ENCODE measurements at regions not wholly inside any gene's neighbourhood (a gene's known extent, or its start where the extent isn't known, plus 50 kb on each side); places are given as distances from the start of the nearest gene placed in this dataset.

DNA sequence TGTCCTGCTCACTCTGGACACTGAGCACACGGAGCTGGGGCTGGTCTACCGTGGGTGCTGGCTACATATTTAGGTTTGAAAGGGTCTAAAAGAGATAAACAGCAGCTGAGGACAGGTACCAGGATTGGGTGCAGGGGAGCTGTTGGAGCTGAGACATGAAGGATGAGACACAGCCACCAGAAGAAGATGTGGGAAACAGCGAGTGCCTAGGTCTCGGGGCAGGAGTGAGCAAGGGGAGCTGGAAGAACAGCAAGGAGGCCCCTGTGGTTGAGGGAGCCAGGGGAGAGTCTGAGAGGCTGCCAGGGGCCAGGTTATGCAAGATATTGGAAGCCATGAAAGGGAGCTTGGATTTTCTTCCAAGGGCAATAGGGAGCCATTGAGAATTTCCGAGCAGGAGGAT is 434.0 kb upstream of the SULF2 start:
- no peak overlapping the region for H3K27ac ChIP-seq (replicated peaks)
- no peaks in the 10 kb centered on the region for H3K27me3 ChIP-seq (ENCODE audit: insufficient read depth, poor library complexity, severe bottlenecking)
- no peak overlapping the region for H3K4me3 ChIP-seq (replicated peaks; ENCODE audit: insufficient read depth, low read length)
- DNase-seq (ENCODE audit: low read depth in 1 of 2, low spot score in 1 of 2): no peak
- TF ChIP-seq, protein P1, sequence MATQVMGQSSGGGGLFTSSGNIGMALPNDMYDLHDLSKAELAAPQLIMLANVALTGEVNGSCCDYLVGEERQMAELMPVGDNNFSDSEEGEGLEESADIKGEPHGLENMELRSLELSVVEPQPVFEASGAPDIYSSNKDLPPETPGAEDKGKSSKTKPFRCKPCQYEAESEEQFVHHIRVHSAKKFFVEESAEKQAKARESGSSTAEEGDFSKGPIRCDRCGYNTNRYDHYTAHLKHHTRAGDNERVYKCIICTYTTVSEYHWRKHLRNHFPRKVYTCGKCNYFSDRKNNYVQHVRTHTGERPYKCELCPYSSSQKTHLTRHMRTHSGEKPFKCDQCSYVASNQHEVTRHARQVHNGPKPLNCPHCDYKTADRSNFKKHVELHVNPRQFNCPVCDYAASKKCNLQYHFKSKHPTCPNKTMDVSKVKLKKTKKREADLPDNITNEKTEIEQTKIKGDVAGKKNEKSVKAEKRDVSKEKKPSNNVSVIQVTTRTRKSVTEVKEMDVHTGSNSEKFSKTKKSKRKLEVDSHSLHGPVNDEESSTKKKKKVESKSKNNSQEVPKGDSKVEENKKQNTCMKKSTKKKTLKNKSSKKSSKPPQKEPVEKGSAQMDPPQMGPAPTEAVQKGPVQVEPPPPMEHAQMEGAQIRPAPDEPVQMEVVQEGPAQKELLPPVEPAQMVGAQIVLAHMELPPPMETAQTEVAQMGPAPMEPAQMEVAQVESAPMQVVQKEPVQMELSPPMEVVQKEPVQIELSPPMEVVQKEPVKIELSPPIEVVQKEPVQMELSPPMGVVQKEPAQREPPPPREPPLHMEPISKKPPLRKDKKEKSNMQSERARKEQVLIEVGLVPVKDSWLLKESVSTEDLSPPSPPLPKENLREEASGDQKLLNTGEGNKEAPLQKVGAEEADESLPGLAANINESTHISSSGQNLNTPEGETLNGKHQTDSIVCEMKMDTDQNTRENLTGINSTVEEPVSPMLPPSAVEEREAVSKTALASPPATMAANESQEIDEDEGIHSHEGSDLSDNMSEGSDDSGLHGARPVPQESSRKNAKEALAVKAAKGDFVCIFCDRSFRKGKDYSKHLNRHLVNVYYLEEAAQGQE (IDR thresholded peaks at IDR 0.05; ENCODE audit: insufficient replicate concordance, low read depth): no peak
- TF ChIP-seq, protein P2, sequence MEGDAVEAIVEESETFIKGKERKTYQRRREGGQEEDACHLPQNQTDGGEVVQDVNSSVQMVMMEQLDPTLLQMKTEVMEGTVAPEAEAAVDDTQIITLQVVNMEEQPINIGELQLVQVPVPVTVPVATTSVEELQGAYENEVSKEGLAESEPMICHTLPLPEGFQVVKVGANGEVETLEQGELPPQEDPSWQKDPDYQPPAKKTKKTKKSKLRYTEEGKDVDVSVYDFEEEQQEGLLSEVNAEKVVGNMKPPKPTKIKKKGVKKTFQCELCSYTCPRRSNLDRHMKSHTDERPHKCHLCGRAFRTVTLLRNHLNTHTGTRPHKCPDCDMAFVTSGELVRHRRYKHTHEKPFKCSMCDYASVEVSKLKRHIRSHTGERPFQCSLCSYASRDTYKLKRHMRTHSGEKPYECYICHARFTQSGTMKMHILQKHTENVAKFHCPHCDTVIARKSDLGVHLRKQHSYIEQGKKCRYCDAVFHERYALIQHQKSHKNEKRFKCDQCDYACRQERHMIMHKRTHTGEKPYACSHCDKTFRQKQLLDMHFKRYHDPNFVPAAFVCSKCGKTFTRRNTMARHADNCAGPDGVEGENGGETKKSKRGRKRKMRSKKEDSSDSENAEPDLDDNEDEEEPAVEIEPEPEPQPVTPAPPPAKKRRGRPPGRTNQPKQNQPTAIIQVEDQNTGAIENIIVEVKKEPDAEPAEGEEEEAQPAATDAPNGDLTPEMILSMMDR (IDR thresholded peaks at IDR 0.05; ENCODE audit: insufficient read depth, low read length): no peak
- TF ChIP-seq POLR2AphosphoS5 (IDR thresholded peaks at IDR 0.05; ENCODE audit: low read depth): no peak
- no peak for TF ChIP-seq GABPA (IDR thresholded peaks at IDR 0.05; ENCODE audit: low read depth)
- TF ChIP-seq SPI1 (IDR thresholded peaks at IDR 0.05; ENCODE audit: borderline replicate concordance, low read depth): no peak

DNA sequence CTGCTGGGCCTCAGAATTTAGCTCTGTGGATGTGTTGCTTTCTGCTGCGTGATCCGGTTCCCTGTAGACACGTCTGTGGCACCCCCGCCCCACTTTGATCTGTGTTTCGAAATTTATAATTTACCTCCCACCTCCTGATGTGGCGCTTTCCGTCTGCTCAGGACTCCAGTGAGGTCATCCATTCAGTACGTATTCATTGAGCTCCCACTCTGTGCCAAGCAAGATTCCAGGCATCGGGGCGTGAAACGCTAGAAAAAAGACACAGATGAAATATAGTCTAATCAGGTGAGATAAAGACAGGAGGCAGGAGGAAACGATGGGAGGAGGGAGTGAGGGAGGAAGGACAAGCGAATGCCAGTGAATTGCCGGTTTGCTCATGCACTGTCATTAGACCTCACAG is 431.9 kb upstream of the SULF2 start:
- no peak for TF ChIP-seq SPI1 (IDR thresholded peaks at IDR 0.05; ENCODE audit: borderline replicate concordance, low read depth)
- TF ChIP-seq POLR2AphosphoS5 (IDR thresholded peaks at IDR 0.05; ENCODE audit: low read depth): no peak
- TF ChIP-seq GABPA (IDR thresholded peaks at IDR 0.05; ENCODE audit: low read depth): no peak
- TF ChIP-seq, protein P1 (IDR thresholded peaks at IDR 0.05; ENCODE audit: insufficient replicate concordance, low read depth): no peak
- TF ChIP-seq, protein P2 (IDR thresholded peaks at IDR 0.05; ENCODE audit: insufficient read depth, low read length): no peak
- no peak overlapping the region for H3K4me3 ChIP-seq (replicated peaks; ENCODE audit: insufficient read depth, low read length)
- no peak overlapping the region for H3K27ac ChIP-seq (replicated peaks)
- DNase-seq (ENCODE audit: low read depth in 1 of 2, low spot score in 1 of 2): no peak
- no peaks in the 10 kb centered on the region for H3K27me3 ChIP-seq (ENCODE audit: insufficient read depth, poor library complexity, severe bottlenecking)

DNA sequence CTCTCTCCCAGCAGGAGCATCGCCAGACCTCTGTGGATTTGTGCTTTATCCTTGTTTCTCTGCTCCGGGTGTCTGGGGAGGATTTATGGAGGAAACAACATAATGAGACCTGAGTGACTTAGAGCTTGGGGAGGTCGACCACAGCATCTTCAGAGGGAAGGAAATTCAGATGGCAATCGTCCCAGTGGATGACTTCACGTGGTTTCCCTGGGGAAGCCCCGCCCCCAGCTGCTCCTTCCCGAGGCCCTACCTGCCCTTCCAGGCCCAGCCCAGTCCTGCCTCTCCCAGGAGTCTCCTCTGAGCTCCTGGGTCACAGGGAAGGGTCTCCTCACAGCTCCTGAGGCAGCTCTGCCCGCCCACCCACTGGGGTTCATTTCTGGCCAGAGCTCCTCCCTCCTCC is 430.3 kb upstream of the SULF2 start:
- no peak overlapping the region for H3K27ac ChIP-seq (replicated peaks)
- TF ChIP-seq, protein P1 (IDR thresholded peaks at IDR 0.05; ENCODE audit: insufficient replicate concordance, low read depth): no peak
- TF ChIP-seq GABPA (IDR thresholded peaks at IDR 0.05; ENCODE audit: low read depth) (no peak), POLR2AphosphoS5 (IDR thresholded peaks at IDR 0.05; ENCODE audit: low read depth) (no peak), SPI1 (IDR thresholded peaks at IDR 0.05; ENCODE audit: borderline replicate concordance, low read depth) (no peak)
- TF ChIP-seq, protein P2 (IDR thresholded peaks at IDR 0.05; ENCODE audit: insufficient read depth, low read length): no peak
- DNase-seq (ENCODE audit: low read depth in 1 of 2, low spot score in 1 of 2): no peak
- no peaks in the 10 kb centered on the region for H3K27me3 ChIP-seq (ENCODE audit: insufficient read depth, poor library complexity, severe bottlenecking)
- H3K4me3 ChIP-seq (replicated peaks; ENCODE audit: insufficient read depth, low read length): no peak overlapping the region
